DMS79 treated with DMSO at 0.1 percent for 48 hours (cell line): ENCODE measurements at regions not wholly inside any gene's neighbourhood (a gene's known extent, or its start where the extent isn't known, plus 50 kb on each side); places are given as distances from the start of the nearest gene placed in this dataset.
"Not testable (repeated sequence)": the region's sequence is repeated elsewhere in the genome, so short reads cannot be mapped to it uniquely, and the experiment has no call there.

Source experiments
- DNase-seq: peaks from one replicate; lab custom pipeline; 2025; lab: John Stamatoyannopoulos, UW

DNA sequence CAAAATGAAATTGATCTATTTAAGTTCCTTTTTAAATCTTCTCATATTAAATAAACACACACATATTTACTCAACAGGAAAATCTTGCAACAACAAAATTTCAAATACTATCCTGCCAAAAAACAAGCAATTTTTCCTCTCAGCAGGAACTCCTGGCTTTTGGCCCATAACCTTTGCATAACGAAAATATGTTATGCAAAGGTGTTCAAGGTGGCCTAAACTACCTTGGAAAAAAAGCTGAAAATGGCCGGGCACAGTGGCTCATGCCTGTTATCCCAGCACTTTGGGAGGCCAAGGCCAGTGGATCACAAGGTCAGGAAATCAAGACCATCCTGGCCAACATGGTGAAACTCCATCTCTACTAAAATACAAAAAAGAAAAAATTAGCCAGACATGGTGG is 424.3 kb upstream of the ZNF337 start:
- DNase-seq = not testable (repeated sequence)

DNA sequence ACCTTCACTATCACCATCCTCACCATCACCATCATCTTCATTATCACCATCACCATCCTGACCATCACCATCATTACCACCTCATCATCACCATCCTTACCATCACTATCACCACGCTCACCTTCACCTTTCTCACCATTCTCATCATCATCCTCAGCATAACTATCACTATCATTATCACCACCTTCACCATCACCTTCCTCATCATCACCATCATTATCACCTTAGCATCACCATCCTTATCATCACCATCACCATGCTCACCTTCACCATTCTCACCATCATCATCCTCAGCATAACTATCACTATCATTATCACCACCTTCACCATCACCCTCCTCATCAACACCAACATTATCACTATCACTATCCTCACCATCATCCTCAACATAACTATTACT is 397.8 kb upstream of the ZNF337 start:
- DNase-seq = not testable (repeated sequence)

DNA sequence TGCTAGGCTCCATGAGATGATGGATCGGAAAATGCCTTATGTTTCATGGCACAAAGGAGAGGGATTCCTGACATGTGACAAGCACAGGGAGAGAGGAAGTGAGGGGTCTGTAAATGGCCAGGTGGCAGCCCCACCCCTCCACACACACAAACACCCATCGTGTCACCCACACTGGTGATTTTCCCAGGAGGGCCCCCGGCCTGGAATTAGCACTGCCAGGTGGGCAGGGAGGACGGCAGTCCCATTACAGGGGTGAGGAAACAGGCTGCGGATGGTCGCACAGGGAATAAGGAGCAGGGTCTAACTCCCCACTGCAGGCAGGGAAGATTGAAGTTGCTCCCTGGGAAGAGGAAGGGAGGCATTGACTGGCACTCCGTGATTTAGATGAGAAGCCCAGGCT is 395.3 kb upstream of the ZNF337 start:
- DNase-seq = not testable (repeated sequence)

DNA sequence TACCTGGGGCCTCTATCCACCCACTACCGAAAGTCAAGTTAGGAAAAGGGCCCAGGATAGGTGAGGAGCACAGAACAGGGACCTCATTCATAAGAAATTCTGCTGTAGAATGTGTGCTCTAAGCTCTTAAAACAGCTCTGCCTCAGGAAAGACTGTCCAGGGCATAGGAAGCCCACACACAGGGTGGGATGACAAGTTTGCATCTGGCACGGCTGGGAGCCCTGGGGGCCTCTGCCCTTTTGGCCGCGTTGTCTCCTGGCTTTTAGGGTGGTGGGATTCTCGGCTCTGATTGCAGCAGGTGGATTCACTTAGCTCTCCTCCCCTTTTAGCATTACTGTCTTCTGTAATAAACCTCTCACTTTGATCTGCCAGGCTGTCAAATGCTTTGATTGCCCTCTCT is 389.5 kb upstream of the ZNF337 start:
- not testable (repeated sequence) for DNase-seq

DNA sequence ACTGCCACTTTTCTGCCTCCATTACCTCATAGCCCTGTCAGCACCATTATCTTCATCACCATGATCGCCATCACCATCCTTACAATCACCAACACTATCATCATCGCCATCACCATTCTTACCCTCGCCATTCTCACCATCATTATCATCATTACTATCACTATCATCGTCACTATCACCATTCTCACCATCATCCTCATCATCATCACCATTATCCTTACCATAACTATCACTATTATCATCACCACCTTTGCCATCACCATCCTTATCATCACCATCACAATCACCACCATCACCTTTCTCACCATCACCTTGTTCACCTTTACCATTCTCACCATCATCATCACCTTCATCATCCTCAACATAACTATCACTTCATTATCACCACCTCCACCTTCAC is 377.3 kb upstream of the ZNF337 start:
- not testable (repeated sequence) for DNase-seq

DNA sequence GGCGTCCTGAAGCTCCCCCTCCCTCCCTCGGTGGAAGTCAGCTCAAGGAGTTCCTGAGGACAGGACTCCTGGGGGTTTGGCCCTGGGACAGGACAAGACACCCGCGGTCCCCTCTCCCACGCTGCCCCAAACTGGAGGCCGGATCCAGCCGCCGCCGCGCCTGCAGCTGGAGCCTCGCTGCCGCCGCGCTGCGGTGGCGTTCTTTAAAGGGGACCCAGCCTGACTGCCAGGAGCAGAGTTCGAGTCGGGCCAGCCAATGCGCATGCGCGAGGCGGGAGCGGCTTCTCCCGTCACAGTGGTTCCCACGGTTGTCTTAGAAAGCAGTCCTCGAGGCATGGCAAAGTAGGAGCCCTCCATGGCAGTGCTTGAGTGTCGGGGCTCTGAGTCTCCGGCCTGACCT is 362.7 kb upstream of the ZNF337 start:
- DNase-seq = not testable (repeated sequence)

DNA sequence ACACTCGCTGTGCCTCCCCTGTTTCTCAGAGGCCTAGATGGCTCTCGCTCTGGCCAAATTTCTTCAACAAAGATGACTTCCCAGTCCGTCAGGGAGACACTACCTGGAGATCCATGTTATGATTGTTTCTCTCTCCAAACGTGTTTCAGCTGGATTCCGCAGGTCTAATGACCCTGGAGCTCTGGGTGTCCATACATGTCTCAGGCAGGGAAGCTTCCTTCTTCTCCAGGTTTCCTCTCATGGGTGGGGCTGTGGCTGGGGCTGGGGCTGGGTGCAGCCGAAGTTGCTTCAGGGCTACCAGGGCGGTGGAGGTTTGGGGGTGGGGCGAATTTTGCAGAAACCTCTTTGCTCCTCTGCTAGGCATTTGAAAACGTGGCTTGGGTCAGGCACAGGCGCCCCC is 361.8 kb upstream of the ZNF337 start:
- not testable (repeated sequence) for DNase-seq

DNA sequence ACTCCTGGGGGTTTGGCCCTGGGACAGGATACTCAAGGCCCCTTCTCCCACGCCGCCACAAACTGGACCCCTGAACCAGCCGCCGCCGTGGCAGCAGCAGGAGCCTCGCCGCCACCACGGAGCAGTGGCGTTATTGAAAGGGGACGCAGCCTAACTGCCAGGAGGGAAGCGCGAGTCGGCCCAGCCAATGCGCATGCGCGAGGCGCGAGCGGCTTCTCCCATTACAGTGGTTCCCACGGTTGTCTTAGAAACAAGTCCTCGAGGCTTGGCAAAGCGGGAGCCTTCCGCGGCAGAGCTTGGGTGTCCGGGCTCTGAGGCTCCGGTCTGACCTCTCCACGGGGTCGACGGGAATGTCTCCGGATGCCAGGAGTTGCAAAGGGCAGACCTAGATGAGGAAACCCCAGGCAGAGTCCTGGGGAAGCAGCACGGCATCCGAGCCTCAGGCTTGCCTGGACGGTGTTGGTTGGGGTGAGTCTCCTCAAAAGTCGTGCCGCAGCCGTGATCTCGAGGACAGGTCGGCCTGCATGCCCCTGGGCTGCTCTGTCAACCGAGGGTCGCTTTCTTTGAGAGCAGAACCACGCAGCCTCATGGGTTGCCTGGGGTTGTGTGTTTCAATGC is 360.6 kb upstream of the ZNF337 start:
- DNase-seq = not testable (repeated sequence)

DNA sequence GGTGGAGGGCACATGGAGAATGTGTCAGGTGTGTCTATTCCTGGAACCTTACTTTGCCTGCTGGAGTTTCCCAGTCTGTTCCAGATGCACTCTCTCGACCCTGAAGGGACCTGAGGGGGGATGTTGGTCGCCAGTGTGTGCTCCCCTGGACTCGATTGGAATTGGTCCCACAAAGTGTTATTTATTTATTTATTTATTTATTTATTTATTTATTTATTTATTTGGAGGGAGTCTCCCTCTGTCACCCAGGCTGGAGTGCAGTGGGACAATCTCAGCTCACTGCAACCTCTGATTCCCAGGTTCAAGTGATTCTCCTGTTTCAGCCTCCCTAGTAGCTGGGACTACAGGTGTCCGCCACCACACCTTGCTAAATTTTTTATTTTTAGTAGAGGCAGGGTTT is 329.1 kb upstream of the ZNF337 start:
- not testable (repeated sequence) for DNase-seq

DNA sequence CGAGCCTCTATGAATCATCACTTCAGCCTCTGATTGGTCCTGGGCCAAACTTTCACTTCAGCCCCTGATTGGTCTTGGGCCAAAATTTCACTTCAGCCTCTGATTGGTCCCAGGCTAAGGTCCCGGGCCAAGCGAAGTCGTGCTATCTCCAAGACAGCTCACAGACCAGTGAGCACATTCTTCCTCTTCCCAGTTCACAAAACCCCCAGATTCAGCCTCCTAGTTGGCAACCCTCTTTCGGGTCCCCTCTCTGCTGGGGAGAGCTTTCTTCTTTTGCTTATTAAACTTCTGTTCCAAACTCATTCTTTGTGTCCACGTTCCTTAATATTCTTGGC is 314.3 kb upstream of the ZNF337 start:
- not testable (repeated sequence) for DNase-seq

DNA sequence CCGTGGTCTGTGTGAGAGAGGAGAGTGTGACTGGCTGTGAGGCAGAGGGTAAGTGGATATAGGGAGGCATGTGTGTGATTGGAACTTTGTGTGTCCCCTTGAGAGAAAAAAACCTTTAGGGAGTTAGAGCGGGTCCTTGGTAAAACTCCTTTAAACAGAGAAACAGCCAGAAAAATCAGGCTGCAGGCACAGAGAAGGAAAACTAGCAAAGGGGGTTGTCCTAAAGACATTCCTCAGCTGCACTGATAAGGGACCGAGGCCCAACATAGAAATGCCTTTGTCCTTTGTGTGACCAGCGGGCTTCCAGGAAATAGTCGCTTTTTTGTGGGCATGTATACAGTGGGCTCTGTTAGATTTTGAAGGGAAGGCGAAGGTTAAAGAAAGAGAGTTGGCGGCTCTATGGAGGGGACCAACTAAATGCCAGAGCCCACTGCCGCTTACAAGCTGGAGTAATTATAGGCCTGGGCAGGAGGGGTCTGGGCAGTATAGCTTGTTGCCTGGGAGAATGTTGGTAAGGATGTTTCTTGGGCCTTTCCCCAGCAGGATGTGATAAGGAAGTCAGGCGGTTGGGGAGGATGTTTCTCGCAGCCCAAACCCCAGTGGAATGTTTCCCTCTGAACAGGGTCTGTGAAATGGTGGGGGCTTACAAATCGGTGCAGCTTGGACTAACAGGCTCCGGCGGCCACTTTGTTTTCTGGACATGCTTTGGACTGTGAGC is 313.7 kb upstream of the ZNF337 start:
- not testable (repeated sequence) for DNase-seq

DNA sequence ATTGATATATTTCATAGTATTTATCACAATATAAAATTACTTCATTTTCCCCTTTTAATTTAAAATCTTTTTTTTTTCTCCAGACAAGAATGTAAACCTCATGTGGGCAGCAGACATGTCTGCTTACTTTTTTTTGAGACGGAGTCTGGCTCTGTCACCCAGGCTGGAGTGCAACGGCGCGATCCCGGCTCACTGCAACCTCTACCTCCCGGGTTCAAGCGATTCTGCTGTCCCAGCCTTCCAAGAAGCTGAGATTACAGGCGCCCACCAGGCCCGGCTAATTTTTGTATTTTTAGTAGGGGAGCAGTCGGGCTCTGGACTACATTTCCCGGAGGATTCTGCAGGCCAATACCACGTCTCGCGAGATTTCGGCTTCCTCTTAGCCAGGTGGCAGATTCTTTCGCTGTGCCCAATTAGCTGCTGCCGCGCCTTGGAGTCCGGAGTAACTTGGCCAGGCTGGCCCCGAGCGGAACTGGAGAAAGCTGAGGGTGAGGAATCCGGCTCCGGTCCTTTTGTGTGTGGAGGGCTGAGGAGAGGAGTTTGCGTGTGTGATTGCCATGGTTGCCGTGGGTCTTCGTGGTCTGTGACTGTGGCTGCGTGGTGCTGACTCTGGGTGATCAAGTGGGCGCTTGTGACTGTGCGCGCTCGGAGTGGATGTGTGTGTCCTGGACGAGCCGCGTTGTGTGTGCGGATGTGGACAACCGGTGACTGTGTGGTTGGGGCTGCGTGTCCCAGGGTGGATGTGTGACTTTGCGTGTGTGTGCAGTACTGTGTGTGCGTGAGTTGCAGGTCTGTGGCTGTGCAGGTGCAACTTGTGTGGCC is 313.0 kb upstream of the ZNF337 start:
- not testable (repeated sequence) for DNase-seq

DNA sequence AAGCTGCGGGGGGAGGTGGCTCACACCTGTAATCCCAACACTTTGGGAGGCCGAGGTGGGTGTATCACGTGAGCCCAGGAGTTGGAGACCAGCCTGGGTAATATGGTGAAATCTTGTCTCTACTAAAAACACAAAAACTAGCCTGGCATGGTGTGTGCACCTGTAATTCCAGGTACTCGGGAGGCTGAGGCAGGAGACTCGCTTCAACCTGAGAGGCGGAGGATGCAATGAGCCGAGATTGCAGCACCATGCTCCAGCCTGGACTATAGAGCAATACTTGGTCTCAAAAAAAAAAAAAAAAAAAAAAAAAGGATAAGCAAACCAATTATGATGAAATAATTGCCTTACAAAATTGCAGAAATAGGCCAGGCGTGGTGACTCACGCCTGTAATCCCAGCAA is 311.4 kb upstream of the ZNF337 start:
- DNase-seq = not testable (repeated sequence)

DNA sequence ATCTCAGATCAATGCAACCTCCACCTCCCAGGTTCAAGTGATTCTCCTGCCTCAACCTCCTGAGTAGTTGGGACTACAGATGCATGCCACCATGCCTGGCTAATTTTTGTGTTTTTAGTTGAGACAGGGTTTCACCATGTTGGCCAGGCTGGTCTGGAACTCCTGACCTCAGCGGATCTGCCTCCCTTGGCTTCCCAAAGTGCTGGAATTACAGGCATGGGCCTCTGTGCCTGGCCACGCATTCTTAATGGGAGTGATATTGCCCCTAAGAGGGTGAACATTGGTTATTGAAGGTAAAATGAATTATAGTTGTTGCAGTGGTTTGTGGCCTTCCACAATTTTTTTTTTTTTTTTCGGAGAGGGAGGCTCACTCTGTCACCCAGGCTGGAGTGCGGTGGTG is 309.5 kb upstream of the ZNF337 start:
- not testable (repeated sequence) for DNase-seq

DNA sequence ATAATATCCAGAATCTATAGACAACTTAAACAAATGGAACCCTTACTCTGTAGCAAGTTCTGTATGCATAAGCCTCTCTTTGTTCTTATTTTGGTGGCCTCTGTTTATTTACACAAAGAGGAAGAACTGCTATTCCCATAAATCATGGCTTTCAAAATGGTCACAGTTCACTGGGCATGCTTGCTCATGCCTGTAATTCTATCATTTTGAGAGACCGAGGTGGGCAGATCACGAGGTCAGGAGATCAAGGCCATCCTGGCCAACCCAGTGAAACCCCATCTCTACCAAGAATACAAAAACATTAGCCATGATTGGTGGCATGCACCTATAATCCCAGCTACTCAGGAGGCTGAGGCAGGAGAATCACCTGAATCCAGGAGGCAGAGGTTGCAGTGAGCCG is 307.3 kb upstream of the ZNF337 start:
- not testable (repeated sequence) for DNase-seq

DNA sequence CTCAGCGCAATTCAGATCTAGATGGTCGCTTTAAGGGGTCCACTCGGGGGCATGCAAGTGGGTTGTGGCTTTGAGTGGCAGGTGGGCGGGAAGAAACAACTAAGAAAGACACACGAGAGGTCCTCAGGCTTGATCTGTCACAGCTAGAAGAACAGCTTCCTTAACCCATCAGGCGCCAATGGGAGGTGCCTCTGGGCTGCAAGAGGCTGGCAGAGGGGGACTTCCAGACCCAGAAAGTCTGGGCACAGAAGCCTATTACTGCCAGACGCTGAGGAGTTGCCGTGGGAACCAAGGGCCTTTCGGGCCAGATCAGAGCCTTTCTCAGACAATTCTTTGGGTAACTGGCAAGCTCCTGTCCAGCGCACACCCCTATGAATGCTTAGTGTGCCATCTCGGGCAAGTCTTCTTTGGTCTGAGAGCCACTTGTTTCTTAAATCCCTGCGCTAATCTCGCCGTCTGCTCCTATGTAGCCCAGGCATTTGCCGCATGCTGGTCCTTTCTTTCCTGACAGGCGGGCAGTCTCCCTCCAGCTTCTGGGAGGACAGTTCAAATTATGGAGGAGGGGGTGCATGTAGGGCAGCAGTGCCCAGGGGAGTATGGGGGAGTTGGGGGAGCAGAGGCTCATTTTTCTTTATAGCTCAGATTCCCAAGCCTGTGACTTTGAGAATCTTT is 300.9 kb upstream of the ZNF337 start:
- DNase-seq = not testable (repeated sequence)

DNA sequence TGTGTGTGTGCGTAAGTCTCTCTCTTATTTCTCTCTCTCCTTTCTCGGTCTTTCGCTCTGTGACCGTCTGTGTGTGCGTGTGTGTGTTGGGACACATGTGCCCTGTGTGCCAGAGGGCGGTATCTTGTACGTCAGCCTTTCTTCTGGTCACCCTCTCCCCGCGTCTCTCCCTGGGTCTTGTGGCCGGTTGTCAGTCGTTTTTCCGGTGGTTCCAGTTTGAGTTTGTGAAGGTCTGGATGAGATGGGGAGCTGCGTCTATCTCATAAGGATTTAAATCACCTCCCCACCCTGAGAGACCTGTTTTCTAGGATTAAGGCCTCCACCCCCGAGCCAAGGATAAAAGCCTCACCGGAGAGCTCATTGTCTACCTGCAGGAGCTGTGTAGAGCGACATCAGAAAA is 295.5 kb upstream of the ZNF337 start:
- no peak for DNase-seq

DNA sequence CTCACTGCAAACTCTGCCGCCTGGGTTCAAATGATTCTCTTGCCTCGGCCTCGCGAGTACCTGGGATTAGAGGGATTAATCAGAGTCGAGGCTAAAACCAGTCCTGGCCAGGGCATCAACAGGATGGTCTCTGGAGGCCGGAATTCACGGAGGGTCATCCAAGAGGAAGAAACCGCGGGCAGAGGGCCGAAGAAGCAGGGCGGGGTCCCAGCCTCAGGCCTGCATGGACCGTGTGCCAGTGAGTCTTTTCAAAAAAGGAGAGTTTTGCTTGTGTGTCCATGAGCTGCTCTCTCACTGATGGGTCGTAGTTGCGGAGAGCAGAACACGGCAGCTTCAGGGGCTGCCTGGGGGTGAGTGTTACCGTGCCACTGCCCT is 295.1 kb upstream of the ZNF337 start:
- DNase-seq = no peak

DNA sequence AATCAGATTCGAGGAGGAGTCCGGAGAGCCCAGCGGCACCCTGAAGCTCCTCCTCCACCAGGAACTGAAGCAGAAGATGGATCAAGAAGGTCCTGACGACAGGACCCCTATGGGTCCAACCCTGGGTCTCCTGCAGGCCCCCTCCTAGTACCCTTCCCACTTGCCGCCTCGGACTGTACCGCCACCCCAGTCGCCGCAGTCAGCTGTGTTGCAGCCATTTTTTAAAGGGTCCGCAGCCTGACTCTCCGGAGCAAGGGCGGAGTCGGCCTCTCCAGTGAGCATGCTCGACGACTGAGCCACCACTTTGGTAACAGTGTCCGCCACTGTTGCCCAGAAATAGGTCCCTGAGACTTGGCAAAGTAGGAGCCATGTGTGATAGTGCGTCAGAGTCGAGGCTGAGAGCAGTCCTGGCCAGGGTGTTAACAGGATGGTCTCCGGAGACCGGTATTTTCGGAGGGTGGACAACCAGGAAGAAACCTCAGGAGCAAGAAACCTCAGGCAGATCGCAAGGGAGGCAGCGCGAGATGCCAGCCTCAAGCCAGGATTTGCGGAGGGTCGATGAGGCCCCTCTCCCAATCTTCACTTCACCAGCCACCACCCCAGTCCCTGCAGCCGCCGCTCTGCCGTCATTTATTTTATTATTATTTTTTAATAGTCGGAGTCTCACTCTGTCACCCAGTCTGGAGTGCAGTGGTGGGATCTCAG is 294.6 kb upstream of the ZNF337 start:
- no peak for DNase-seq

DNA sequence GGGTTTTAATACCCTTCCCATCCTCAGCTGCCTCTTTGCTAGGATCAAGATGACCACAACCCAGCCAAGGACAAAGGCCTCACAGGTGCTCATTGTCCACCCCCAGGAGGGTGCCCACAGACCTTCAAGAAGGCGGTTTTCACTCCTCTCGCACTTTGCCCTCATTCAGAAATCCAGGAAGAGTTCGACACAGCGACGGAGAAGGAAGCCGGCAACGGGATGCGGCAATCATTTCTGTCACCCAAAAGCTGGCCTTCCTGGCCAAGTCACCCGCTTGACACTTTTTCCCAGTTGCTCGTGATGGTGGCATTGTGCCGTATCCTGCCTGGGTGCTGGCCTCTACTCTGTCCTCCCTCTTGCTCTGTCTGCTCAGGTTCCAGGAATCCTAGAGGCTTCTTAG is 293.0 kb upstream of the ZNF337 start:
- DNase-seq = not testable (repeated sequence)

DNA sequence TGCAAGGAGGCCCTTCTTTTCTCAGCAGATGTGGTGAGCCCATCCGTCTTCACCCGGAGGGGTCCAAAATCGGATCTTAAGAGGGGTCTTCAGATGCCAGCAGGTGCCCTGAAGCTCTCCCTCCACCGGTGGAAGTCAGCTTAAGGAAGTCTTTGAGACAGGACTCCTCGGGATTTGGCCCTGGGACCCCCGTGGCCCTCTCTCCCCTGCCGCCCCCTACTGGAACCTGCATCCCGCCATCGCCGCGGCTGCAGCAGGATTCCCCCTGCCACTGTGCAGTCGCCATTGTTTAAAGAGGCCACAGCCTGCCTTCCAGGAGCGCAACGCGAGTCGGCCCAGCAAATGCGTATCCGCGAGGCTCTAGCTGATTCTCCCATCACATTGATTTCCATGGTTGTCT is 292.5 kb upstream of the ZNF337 start:
- DNase-seq = no peak
